ENCODE measurements at regions not wholly inside any gene's neighbourhood (a gene's known extent, or its start where the extent isn't known, plus 50 kb on each side); places are given as distances from the start of the nearest gene placed in this dataset.

DNA sequence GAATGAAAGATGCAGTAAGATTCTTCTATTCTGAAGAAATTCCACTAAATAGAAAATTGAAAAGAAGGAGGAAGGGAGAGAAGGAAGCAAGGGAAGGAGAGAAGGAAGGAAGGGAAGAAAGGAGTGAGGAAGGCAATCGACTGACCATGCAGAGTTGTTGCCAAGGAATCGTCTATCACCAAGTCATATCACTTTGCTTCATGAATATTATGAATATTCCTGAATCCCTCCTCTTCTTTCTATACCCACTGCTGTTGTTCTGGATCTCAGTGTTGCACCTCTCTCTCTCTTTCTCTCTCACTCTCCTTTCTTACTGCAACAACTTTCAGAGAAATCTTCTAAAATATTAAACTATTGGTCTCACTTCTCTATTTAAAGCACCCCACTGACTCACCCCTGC is 222.4 kb downstream of the IPO8 start:
- BruUV-seq (replicated peaks), result no TSS peak
- TF ChIP-seq, protein P1, sequence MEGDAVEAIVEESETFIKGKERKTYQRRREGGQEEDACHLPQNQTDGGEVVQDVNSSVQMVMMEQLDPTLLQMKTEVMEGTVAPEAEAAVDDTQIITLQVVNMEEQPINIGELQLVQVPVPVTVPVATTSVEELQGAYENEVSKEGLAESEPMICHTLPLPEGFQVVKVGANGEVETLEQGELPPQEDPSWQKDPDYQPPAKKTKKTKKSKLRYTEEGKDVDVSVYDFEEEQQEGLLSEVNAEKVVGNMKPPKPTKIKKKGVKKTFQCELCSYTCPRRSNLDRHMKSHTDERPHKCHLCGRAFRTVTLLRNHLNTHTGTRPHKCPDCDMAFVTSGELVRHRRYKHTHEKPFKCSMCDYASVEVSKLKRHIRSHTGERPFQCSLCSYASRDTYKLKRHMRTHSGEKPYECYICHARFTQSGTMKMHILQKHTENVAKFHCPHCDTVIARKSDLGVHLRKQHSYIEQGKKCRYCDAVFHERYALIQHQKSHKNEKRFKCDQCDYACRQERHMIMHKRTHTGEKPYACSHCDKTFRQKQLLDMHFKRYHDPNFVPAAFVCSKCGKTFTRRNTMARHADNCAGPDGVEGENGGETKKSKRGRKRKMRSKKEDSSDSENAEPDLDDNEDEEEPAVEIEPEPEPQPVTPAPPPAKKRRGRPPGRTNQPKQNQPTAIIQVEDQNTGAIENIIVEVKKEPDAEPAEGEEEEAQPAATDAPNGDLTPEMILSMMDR (IDR thresholded peaks at IDR 0.05; ENCODE audit: unreplicated experiment), result no peak
- no peaks in the 10 kb centered on the region for H3K36me3 Mint-ChIP-seq (ENCODE audit: insufficient read depth, unreplicated experiment)
- H3K4me3 Mint-ChIP-seq (ENCODE audit: unreplicated experiment), result no peak overlapping the region
- DNase-seq (ENCODE audit: unreplicated experiment), result no peak
- peaks cover 7% of the 10 kb centered on the region for H3K9me3 Mint-ChIP-seq (ENCODE audit: unreplicated experiment)
- ChIA-PET POLR2A (no interaction called here), CTCF (no interaction called here)
- H3K4me1 Mint-ChIP-seq (ENCODE audit: insufficient read depth, unreplicated experiment), result no peaks in the 10 kb centered on the region
- intact Hi-C loops (cut with micrococcal nuclease), result no loop called here
- H3K27me3 Mint-ChIP-seq (ENCODE audit: insufficient read depth, unreplicated experiment), result peaks cover 9% of the 10 kb centered on the region
- H3K27ac Mint-ChIP-seq (ENCODE audit: low read depth, unreplicated experiment), result no peak overlapping the region

DNA sequence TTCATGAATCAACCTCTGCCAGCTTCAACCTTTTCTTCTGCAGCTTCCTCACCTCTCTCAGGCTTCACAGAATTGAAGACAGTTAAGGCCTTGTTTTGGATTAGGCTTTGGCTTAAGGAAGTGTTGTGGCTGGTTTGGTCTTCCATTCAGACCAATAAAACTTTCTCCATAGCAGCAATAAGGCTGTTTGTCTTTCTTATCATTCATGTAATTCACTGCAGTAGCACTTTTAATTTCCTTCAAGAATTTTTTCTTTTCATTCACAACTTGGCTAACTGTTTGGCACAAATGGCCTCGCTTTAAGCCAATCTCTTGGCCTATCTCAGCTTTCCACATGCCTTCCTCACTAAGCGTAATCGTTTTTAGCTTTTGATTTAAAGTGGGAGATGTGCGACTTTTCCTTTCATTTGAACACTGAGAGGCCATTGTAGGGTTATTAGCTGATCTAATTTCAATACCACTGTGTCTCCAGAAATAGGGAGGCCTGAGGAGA is 229.5 kb downstream of the IPO8 start:
- peaks cover 7% of the 10 kb centered on the region for H3K9me3 Mint-ChIP-seq (ENCODE audit: unreplicated experiment)
- intact Hi-C loops (cut with micrococcal nuclease), result no loop called here
- no peak overlapping the region for H3K27ac Mint-ChIP-seq (ENCODE audit: low read depth, unreplicated experiment)

DNA sequence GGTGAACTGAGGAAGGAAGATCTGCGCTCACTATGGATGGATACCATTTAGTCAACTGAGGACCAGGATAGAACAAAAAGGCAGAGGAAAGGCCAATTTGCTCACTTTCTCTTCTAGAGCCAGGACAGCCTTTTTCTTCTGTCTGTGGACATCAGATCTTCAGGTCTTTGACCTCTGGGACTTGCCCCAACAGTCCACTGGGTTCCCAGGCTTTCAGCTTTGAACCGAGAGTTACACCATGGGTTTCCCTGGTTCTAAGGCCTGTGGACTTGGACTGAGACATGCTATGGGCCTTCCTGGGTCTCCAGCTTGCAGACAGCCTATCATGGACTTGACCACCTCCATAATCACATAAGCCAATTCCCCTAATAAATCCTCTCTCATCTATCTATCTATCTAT is 232.0 kb downstream of the IPO8 start:
- DNase-seq (ENCODE audit: unreplicated experiment), result no peak
- no peaks in the 10 kb centered on the region for H3K36me3 Mint-ChIP-seq (ENCODE audit: insufficient read depth, unreplicated experiment)
- CTCF ChIA-PET, result interaction anchor here (0.5 kb wide), 1 partner anchor 290 kb away, joined by 4 read pairs; no protein-coding TSS in a partner anchor
- H3K27me3 Mint-ChIP-seq (ENCODE audit: insufficient read depth, unreplicated experiment), result peaks cover 6% of the 10 kb centered on the region
- peaks cover 3% of the 10 kb centered on the region for H3K9me3 Mint-ChIP-seq (ENCODE audit: unreplicated experiment)
- POLR2A ChIA-PET, result no interaction called here
- TF ChIP-seq, protein P1 (IDR thresholded peaks at IDR 0.05; ENCODE audit: unreplicated experiment), result no peak
- H3K27ac Mint-ChIP-seq (ENCODE audit: low read depth, unreplicated experiment), result no peak overlapping the region
- intact Hi-C loops (cut with micrococcal nuclease), result no loop called here
- H3K4me3 Mint-ChIP-seq (ENCODE audit: unreplicated experiment), result no peak overlapping the region
- no peaks in the 10 kb centered on the region for H3K4me1 Mint-ChIP-seq (ENCODE audit: insufficient read depth, unreplicated experiment)
- no TSS peak for BruUV-seq (replicated peaks)

More for the DNA sequence above, 229.5 kb downstream of the IPO8 start:
- Mint-ChIP-seq H3K27me3 (ENCODE audit: insufficient read depth, unreplicated experiment) (peaks cover 12% of the 10 kb centered on the region), H3K4me3 (ENCODE audit: unreplicated experiment) (no peak overlapping the region), H3K36me3 (ENCODE audit: insufficient read depth, unreplicated experiment) (no peaks in the 10 kb centered on the region), H3K4me1 (ENCODE audit: insufficient read depth, unreplicated experiment) (no peaks in the 10 kb centered on the region)
- no TSS peak for BruUV-seq (replicated peaks)
- CTCF ChIA-PET, result no interaction called here
- TF ChIP-seq, protein P1 (IDR thresholded peaks at IDR 0.05; ENCODE audit: unreplicated experiment), result no peak
- DNase-seq (ENCODE audit: unreplicated experiment), result no peak
- POLR2A ChIA-PET, result no interaction called here

DNA sequence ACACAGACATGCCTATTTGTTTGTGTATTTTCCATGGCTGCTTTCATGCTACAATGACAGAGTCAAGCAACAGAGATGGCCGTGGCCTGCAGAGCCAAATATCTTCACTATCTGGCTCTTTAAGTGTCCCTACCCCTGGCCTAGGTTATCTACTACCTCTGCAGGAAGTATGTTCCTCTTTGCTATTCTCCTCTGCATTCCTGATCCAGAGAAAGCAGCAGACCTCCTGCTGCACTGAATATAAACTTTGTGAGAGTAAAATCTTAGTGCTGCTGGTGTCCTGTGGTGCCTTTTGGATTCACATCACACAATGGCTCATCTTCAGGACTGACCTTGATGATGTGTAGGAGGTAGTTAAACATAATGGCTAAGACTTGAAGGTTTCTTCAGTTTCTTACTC is 233.4 kb downstream of the IPO8 start:
- H3K4me3 Mint-ChIP-seq (ENCODE audit: unreplicated experiment), result no peak overlapping the region
- no TSS peak for BruUV-seq (replicated peaks)
- no peaks in the 10 kb centered on the region for H3K36me3 Mint-ChIP-seq (ENCODE audit: insufficient read depth, unreplicated experiment)
- no peak overlapping the region for H3K27ac Mint-ChIP-seq (ENCODE audit: low read depth, unreplicated experiment)
- TF ChIP-seq, protein P1 (IDR thresholded peaks at IDR 0.05; ENCODE audit: unreplicated experiment), result no peak
- POLR2A ChIA-PET, result no interaction called here
- H3K4me1 Mint-ChIP-seq (ENCODE audit: insufficient read depth, unreplicated experiment), result peaks cover 7% of the 10 kb centered on the region
- intact Hi-C loops (cut with micrococcal nuclease), result no loop called here
- CTCF ChIA-PET, result no interaction called here
- no peaks in the 10 kb centered on the region for H3K27me3 Mint-ChIP-seq (ENCODE audit: insufficient read depth, unreplicated experiment)
- H3K9me3 Mint-ChIP-seq (ENCODE audit: unreplicated experiment), result no peaks in the 10 kb centered on the region
- DNase-seq (ENCODE audit: unreplicated experiment), result no peak

Data from MCF 10A (cell line).